Activated CD8-positive, alpha-beta T cell treated with anti-CD3 and anti-CD28 coated beads for 36 hours (primary cell): ENCODE measurements at regions not wholly inside any gene's neighbourhood (a gene's known extent, or its start where the extent isn't known, plus 50 kb on each side); places are given as distances from the start of the nearest gene placed in this dataset.
"Not testable (repeated sequence)": the region's sequence is repeated elsewhere in the genome, so short reads cannot be mapped to it uniquely, and the experiment has no call there.

ENCODE experiments used
- ATAC-seq: fragments of 200-7000 bp; cut with Tn5 transposase; one replicate; pipeline ENCODE4 v1.10.0; 2021; ENCODE audit warnings: mild to moderate bottlenecking, moderate library complexity
- CTCF ChIA-PET: fragments of 350-600 bp; sonication (Branson Sonifier 250); formaldehyde crosslinking; loops from one replicate; lab custom pipeline; 2021; ENCODE audit warnings: antibody characterized with exemption; lab: Charles Lee
- POLR2A ChIA-PET: fragments of 350-600 bp; sonication (Branson Sonifier 250); formaldehyde crosslinking; loops from one replicate; lab custom pipeline; 2021; ENCODE audit warnings: antibody characterized with exemption; lab: Charles Lee
- DNase-seq: peaks from one replicate; pipeline ENCODE4 v3.0.0-alpha.2; 2020
- H3K27ac Mint-ChIP-seq: one replicate; pipeline ENCODE4 v1.8.0; 2021; ENCODE audit warnings: mild to moderate bottlenecking, mixed read lengths
- H3K27me3 Mint-ChIP-seq: one replicate; pipeline ENCODE4 v1.8.0; 2021; ENCODE audit warnings: mixed read lengths
- H3K36me3 Mint-ChIP-seq: one replicate; pipeline ENCODE4 v1.8.0; 2021; ENCODE audit warnings: low read depth, mixed read lengths
- H3K4me1 Mint-ChIP-seq: one replicate; pipeline ENCODE4 v1.8.0; 2021; ENCODE audit warnings: low read depth, mixed read lengths
- H3K4me3 Mint-ChIP-seq: one replicate; pipeline ENCODE4 v1.8.0; 2021; ENCODE audit warnings: mild to moderate bottlenecking, moderate library complexity, mixed read lengths
- H3K9me3 Mint-ChIP-seq: one replicate; pipeline ENCODE4 v1.8.0; 2021; ENCODE audit warnings: mixed read lengths
- intact Hi-C: fragments of 100-400 bp; cut with micrococcal nuclease; formaldehyde crosslinking; loops from one replicate; pipeline ENCODE4 v1.10.0; 2022
- TF ChIP-seq, protein P1 (sequence below): fragments of 200-600 bp; IDR thresholded peaks from one replicate; pipeline ENCODE4 v1.8.0; 2022; ENCODE audit warnings: antibody characterized with exemption, mild to moderate bottlenecking

- ChIA-PET POLR2A (no interaction called here), CTCF (no interaction called here)
- H3K36me3 Mint-ChIP-seq: no peaks in the 10 kb centered on the region
- no peak overlapping the region for H3K4me3 Mint-ChIP-seq
- ATAC-seq (no peak), DNase-seq (no peak)
- peaks cover 5% of the 10 kb centered on the region for H3K4me1 Mint-ChIP-seq
- no peak overlapping the region for H3K27ac Mint-ChIP-seq
- no peaks in the 10 kb centered on the region for H3K9me3 Mint-ChIP-seq
- intact Hi-C loops: no loop called here
- no peaks in the 10 kb centered on the region for H3K27me3 Mint-ChIP-seq
- TF ChIP-seq, protein P1, sequence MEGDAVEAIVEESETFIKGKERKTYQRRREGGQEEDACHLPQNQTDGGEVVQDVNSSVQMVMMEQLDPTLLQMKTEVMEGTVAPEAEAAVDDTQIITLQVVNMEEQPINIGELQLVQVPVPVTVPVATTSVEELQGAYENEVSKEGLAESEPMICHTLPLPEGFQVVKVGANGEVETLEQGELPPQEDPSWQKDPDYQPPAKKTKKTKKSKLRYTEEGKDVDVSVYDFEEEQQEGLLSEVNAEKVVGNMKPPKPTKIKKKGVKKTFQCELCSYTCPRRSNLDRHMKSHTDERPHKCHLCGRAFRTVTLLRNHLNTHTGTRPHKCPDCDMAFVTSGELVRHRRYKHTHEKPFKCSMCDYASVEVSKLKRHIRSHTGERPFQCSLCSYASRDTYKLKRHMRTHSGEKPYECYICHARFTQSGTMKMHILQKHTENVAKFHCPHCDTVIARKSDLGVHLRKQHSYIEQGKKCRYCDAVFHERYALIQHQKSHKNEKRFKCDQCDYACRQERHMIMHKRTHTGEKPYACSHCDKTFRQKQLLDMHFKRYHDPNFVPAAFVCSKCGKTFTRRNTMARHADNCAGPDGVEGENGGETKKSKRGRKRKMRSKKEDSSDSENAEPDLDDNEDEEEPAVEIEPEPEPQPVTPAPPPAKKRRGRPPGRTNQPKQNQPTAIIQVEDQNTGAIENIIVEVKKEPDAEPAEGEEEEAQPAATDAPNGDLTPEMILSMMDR: no peak
These were observed 159.7 kb upstream of the NTF3 start for GRCh38 chr12:5272018-5272785.

DNA sequence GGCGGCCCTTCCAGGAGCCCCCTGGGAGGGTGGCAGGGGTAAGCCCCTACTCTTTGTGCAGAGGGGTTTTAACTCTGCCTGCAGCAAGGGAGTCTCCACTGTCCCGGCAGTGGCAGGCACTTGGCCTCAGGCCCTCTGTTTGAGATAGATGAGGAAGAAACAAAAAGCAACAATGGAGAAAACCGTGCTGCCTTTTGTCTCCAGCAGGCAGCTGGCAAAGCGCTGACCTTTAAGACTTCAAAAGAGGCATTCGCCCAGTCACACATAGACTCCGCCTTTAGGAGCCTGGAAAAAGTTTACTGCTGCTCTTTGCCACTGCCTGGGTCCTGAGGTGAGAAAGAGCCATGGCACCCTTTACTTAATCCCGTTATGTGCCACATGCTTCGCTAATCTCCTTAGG lies 158.2 kb upstream of the NTF3 start:
- Mint-ChIP-seq H3K27me3 (no peaks in the 10 kb centered on the region), H3K4me3 (no peak overlapping the region), H3K9me3 (no peaks in the 10 kb centered on the region), H3K27ac (no peak overlapping the region), H3K36me3 (no peaks in the 10 kb centered on the region), H3K4me1 (peaks cover 5% of the 10 kb centered on the region)
- intact Hi-C loops: no loop called here
- CTCF ChIA-PET: no interaction called here
- ATAC-seq (no peak), DNase-seq (no peak)
- TF ChIP-seq, protein P1: no peak
- POLR2A ChIA-PET: no interaction called here

- no peak overlapping the region for H3K27ac Mint-ChIP-seq
- H3K4me3 Mint-ChIP-seq: no peak overlapping the region
- TF ChIP-seq, protein P1: no peak
- DNase-seq: no peak
- H3K4me1 Mint-ChIP-seq: peaks cover 1% of the 10 kb centered on the region
- no peaks in the 10 kb centered on the region for H3K36me3 Mint-ChIP-seq
- intact Hi-C loops: no loop called here
- ChIA-PET POLR2A (no interaction called here), CTCF (no interaction called here)
- no peaks in the 10 kb centered on the region for H3K9me3 Mint-ChIP-seq
- H3K27me3 Mint-ChIP-seq: peaks cover 2% of the 10 kb centered on the region
- ATAC-seq: no peak
These were observed 155.5 kb upstream of the NTF3 start for GRCh38 chr12:5276327-5276880.

GRCh38 chr12:5280086-5280485 lies 151.8 kb upstream of the NTF3 start:
- ATAC-seq (no peak), DNase-seq (no peak)
- Mint-ChIP-seq H3K27me3 (peaks cover 5% of the 10 kb centered on the region), H3K4me1 (no peaks in the 10 kb centered on the region), H3K36me3 (no peaks in the 10 kb centered on the region), H3K9me3 (no peaks in the 10 kb centered on the region), H3K4me3 (no peak overlapping the region), H3K27ac (no peak overlapping the region)
- ChIA-PET POLR2A (no interaction called here), CTCF (no interaction called here)
- TF ChIP-seq, protein P1: no peak
- intact Hi-C loops: no loop called here

DNA sequence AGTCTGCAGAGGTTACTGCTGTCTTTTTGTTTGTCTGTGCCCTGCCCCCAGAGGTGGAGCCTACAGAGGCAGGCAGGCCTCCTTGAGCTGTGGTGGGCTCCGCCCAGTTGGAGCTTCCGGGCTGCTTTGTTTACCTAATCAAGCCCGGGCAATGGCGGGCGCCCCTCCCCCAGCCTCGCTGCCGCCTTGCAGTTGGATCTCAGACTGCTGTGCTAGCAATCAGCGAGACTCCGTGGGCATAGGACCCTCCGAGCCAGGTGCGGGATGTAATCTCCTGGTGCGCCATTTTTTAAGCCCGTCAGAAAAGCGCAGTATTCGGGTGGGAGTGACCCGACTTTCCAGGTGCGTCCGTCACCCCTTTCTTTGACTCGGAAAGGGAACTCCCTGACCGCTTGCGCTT lies 141.5 kb upstream of the NTF3 start:
- intact Hi-C loops, ATAC-seq, H3K36me3 Mint-ChIP-seq, H3K9me3 Mint-ChIP-seq, POLR2A ChIA-PET, H3K4me3 Mint-ChIP-seq, DNase-seq, H3K4me1 Mint-ChIP-seq, H3K27me3 Mint-ChIP-seq, H3K27ac Mint-ChIP-seq, CTCF ChIA-PET: not testable (repeated sequence)
